Fibroblast of lung (primary cell): ENCODE measurements at regions not wholly inside any gene's neighbourhood (a gene's known extent, or its start where the extent isn't known, plus 50 kb on each side); places are given as distances from the start of the nearest gene placed in this dataset.

Experiments used
- DNase-seq, 2 donors: peaks; one replicate each; pipeline versions ENCODE4 v3.0.0 to v3.0.0-alpha.2; 2010; ENCODE audit warnings: low read depth in 2 of 2
- H2AFZ ChIP-seq: 2 replicates; pipeline ENCODE4 v1.5.1; 2012; ENCODE audit warnings: low read length, control low read depth, inconsistent platforms
- H3K27ac ChIP-seq: 2 replicates; pipeline ENCODE4 v1.5.1; 2011; ENCODE audit warnings: low read length, control low read depth; ENCODE audit not compliant: insufficient read depth
- H3K27me3 ChIP-seq: 2 replicates; pipeline ENCODE4 v1.5.1; 2011; ENCODE audit warnings: mild to moderate bottlenecking, low read length; ENCODE audit not compliant: control insufficient read depth, insufficient read depth
- H3K36me3 ChIP-seq: 2 replicates; pipeline ENCODE4 v1.5.1; 2011; ENCODE audit warnings: low read length; ENCODE audit not compliant: control insufficient read depth, insufficient read depth
- H3K4me1 ChIP-seq: 2 replicates; pipeline ENCODE4 v1.5.1; 2011; ENCODE audit warnings: low read length; ENCODE audit not compliant: control insufficient read depth, insufficient read depth; ENCODE audit errors: extremely low read depth
- H3K4me2 ChIP-seq: 2 replicates; pipeline ENCODE4 v1.5.1; 2011; ENCODE audit warnings: low read length, control low read depth; ENCODE audit not compliant: insufficient read depth; ENCODE audit errors: extremely low read depth
- H3K4me3 ChIP-seq, 4 experiments: fragments of 200-600 bp in 1 of 4; sonication (generic) in 1 of 4; replicated peaks in 1 of 4; 2 replicates each; pipeline ENCODE4 v1.5.1; 2011 to 2016; ENCODE audit warnings: low read length in 4 of 4, low read depth in 3 of 4, mild to moderate bottlenecking in 3 of 4, control low read depth in 2 of 4, inconsistent platforms in 1 of 4, mixed read lengths in 1 of 4; ENCODE audit not compliant: insufficient read depth in 1 of 4; ENCODE audit errors: control extremely low read depth in 1 of 4
- H3K79me2 ChIP-seq: 2 replicates; pipeline ENCODE4 v1.5.1; 2012; ENCODE audit warnings: mild to moderate bottlenecking, low read length, inconsistent platforms; ENCODE audit not compliant: control insufficient read depth, insufficient read depth
- H3K9ac ChIP-seq: 2 replicates; pipeline ENCODE4 v1.5.1; 2011; ENCODE audit warnings: mild to moderate bottlenecking, low read length, control low read depth; ENCODE audit not compliant: insufficient read depth
- H3K9me3 ChIP-seq: 2 replicates; pipeline ENCODE4 v1.5.1; 2012; ENCODE audit warnings: low read depth, low read length; ENCODE audit not compliant: control insufficient read depth, insufficient read depth
- H4K20me1 ChIP-seq: 2 replicates; pipeline ENCODE4 v1.5.1; 2011; ENCODE audit warnings: low read length; ENCODE audit not compliant: control insufficient read depth, insufficient read depth; ENCODE audit errors: extremely low read depth
- EZH2 ChIP-seq: IDR thresholded peaks from 2 replicates; pipeline ENCODE4 v1.5.1; 2012; ENCODE audit warnings: low read length, control low read depth, mild to moderate bottlenecking; ENCODE audit errors: missing control alignments
- TF ChIP-seq, protein P1 (sequence below), 2 donors: IDR thresholded peaks in 1 of 2; conservative IDR thresholded peaks in 1 of 2; 1 replicate in 1 of 2; 2 replicates in 1 of 2; pipeline ENCODE4 v1.5.1; 2011 to 2012; ENCODE audit warnings: low read length in 2 of 2, control low read depth in 1 of 2, inconsistent platforms in 1 of 2, low read depth in 1 of 2, mild to moderate bottlenecking in 1 of 2

GRCh38 chr6:105714846-105715245 lies 312.0 kb upstream of the PREP start:
- no peak overlapping the region for H2AFZ ChIP-seq
- no peaks in the 10 kb centered on the region for H3K27me3 ChIP-seq
- no peak for DNase-seq
- no peaks in the 10 kb centered on the region for H4K20me1 ChIP-seq
- H3K36me3 ChIP-seq, result no peaks in the 10 kb centered on the region
- TF ChIP-seq, protein P1, sequence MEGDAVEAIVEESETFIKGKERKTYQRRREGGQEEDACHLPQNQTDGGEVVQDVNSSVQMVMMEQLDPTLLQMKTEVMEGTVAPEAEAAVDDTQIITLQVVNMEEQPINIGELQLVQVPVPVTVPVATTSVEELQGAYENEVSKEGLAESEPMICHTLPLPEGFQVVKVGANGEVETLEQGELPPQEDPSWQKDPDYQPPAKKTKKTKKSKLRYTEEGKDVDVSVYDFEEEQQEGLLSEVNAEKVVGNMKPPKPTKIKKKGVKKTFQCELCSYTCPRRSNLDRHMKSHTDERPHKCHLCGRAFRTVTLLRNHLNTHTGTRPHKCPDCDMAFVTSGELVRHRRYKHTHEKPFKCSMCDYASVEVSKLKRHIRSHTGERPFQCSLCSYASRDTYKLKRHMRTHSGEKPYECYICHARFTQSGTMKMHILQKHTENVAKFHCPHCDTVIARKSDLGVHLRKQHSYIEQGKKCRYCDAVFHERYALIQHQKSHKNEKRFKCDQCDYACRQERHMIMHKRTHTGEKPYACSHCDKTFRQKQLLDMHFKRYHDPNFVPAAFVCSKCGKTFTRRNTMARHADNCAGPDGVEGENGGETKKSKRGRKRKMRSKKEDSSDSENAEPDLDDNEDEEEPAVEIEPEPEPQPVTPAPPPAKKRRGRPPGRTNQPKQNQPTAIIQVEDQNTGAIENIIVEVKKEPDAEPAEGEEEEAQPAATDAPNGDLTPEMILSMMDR (conservative IDR thresholded peaks at IDR 0.05 in 1 of 2, IDR thresholded peaks at IDR 0.05 in 1 of 2; ENCODE audit: low read depth in 1 of 2, low read length in 2 of 2), result no peak
- no peak for TF ChIP-seq EZH2
- no peak overlapping the region for H3K4me2 ChIP-seq
- H3K27ac ChIP-seq, result no peak overlapping the region
- H3K4me3 ChIP-seq, result no peak overlapping the region
- no peaks in the 10 kb centered on the region for H3K79me2 ChIP-seq
- no peaks in the 10 kb centered on the region for H3K9me3 ChIP-seq
- H3K9ac ChIP-seq, result no peak overlapping the region
- no peaks in the 10 kb centered on the region for H3K4me1 ChIP-seq

DNA sequence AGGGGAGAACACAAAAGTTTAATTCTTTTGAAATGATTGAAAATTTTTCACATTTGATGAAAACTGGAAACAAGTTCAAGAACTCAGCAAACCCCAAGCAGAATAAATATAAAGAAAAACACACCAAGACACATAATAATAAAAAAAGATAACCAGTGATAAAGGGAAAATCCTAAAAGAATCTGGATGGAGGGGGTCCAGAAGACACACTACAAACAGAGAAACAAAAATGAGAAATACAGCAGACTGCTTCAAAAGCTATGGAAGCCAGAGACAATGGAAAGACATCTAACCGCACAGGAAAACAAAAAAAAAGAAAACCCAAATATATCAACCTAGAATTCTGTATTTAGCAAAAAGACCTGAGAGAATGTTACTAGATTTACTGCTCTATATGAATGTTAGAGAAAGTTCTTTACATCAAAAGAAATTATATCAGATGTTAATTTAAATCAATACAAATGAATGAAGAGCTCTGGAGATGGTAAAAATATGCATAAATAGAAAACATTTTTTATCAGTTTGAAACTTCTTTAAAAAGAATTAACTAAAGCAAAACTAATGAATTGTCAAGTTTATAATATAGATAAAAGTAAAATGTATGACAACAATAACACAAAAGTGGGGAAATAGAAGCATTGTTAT lies 310.7 kb upstream of the PREP start:
- Histone ChIP-seq H3K4me3 (no peak overlapping the region), H3K9ac (no peak overlapping the region), H3K27me3 (no peaks in the 10 kb centered on the region), H3K4me2 (no peak overlapping the region), H3K27ac (no peak overlapping the region), H3K36me3 (no peaks in the 10 kb centered on the region), H4K20me1 (no peaks in the 10 kb centered on the region), H3K4me1 (no peaks in the 10 kb centered on the region), H2AFZ (no peak overlapping the region), H3K79me2 (no peaks in the 10 kb centered on the region), H3K9me3 (no peaks in the 10 kb centered on the region)
- no peak for TF ChIP-seq EZH2
- TF ChIP-seq, protein P1 (conservative IDR thresholded peaks at IDR 0.05 in 1 of 2, IDR thresholded peaks at IDR 0.05 in 1 of 2; ENCODE audit: low read depth in 1 of 2, low read length in 2 of 2), result no peak
- DNase-seq, result peak in 1 of 2 donors; percentile 9

DNA sequence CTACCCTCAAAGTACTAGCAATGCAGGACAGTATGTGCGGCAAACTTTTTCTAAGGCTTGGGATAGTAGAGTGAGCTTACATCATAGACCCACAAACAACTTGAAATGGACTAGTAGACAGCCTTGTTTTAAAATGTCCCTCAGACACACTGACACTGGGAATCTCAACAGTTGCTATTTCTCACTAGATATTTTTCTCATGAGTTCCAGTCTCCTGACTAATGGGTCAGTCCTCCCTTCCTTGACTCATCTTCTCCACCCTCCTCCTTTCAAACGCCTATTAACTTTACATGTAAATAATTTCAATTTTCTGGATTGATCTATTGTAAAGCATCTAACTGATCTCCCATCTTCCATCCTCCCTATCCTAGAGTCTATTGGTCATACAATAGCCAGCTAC lies 308.3 kb upstream of the PREP start:
- DNase-seq, result peak in 1 of 2 donors; percentile 25
- TF ChIP-seq EZH2, result no peak
- TF ChIP-seq, protein P1 (conservative IDR thresholded peaks at IDR 0.05 in 1 of 2, IDR thresholded peaks at IDR 0.05 in 1 of 2; ENCODE audit: low read depth in 1 of 2, low read length in 2 of 2), result no peak
- no peak overlapping the region for H2AFZ ChIP-seq
- H3K4me2 ChIP-seq, result no peak overlapping the region
- no peaks in the 10 kb centered on the region for H3K27me3 ChIP-seq
- no peaks in the 10 kb centered on the region for H3K79me2 ChIP-seq
- H3K36me3 ChIP-seq, result no peaks in the 10 kb centered on the region
- no peaks in the 10 kb centered on the region for H3K4me1 ChIP-seq
- H3K9ac ChIP-seq, result no peak overlapping the region
- no peak overlapping the region for H3K27ac ChIP-seq
- no peaks in the 10 kb centered on the region for H3K9me3 ChIP-seq
- H4K20me1 ChIP-seq, result no peaks in the 10 kb centered on the region
- H3K4me3 ChIP-seq, result no peak overlapping the region
